ENCODE measurements at regions not wholly inside any gene's neighbourhood (a gene's known extent, or its start where the extent isn't known, plus 50 kb on each side); places are given as distances from the start of the nearest gene placed in this dataset.

DNA sequence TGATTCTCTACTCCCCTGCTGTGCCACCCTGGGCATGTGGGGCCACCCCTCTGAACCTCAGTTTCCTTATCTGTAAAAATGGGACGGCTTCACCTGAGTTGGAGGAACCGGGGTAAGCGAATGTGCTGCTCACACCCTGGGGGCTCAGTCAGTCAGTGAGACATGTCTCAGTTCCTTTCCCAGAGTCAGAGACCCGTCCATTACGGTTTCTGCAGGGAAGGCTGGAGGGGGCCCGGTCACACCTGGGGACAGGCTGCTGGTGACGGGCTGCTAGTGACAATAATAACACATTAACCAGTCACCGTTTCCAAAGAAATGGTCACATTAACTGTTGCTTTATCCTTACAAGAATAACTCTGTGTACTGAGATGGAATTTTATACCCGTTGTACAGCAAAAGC is 282.4 kb downstream of the NSG2 start:
- Mint-ChIP-seq H3K4me1 (no peaks in the 10 kb centered on the region), H3K36me3 (ENCODE audit: low read depth) (no peaks in the 10 kb centered on the region), H3K9me3 (no peaks in the 10 kb centered on the region), H3K27ac (no peak overlapping the region), H3K4me3 (no peak overlapping the region), H3K27me3 (ENCODE audit: low read depth) (peaks cover 66% of the 10 kb centered on the region)
- TF ChIP-seq, protein P1, sequence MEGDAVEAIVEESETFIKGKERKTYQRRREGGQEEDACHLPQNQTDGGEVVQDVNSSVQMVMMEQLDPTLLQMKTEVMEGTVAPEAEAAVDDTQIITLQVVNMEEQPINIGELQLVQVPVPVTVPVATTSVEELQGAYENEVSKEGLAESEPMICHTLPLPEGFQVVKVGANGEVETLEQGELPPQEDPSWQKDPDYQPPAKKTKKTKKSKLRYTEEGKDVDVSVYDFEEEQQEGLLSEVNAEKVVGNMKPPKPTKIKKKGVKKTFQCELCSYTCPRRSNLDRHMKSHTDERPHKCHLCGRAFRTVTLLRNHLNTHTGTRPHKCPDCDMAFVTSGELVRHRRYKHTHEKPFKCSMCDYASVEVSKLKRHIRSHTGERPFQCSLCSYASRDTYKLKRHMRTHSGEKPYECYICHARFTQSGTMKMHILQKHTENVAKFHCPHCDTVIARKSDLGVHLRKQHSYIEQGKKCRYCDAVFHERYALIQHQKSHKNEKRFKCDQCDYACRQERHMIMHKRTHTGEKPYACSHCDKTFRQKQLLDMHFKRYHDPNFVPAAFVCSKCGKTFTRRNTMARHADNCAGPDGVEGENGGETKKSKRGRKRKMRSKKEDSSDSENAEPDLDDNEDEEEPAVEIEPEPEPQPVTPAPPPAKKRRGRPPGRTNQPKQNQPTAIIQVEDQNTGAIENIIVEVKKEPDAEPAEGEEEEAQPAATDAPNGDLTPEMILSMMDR (IDR thresholded peaks at IDR 0.05; ENCODE audit: unreplicated experiment in 3 of 3) = no peak

DNA sequence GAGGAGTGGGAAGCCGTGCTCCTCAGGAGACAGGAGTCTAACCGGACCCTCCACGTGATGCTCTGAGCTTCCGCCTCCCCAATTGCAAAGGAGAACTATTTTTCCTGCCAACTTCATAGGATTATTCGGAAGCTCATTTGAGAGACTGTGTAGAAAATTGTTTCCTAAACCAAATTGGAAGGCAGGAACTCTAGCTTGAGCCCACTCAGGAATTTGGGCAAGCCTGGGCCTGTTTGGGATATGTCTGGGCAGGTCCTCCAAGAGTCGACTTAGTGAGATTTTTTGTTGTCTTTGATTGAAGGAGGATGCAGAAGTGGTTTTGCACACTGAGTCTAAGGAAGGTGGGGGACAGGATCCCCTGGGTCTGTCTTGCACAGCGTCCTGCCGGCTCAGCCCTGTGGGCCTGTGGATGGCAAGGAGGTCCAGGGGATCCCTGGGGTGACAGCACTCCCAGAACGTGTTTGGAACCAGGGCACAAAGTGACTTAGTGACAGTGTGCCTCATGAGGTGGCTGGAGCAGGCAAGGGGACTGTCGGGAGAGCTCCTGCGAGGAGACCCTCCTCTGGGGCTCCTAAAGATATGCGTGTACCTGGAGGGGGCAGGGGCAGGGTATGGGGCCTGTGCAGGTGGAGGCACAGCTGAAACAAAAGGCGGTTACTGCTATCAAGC is 283.3 kb downstream of the NSG2 start:
- Mint-ChIP-seq H3K4me3 (no peak overlapping the region), H3K36me3 (ENCODE audit: low read depth) (no peaks in the 10 kb centered on the region), H3K27ac (no peak overlapping the region), H3K9me3 (no peaks in the 10 kb centered on the region), H3K27me3 (ENCODE audit: low read depth) (peaks cover 65% of the 10 kb centered on the region), H3K4me1 (no peaks in the 10 kb centered on the region)
- TF ChIP-seq, protein P1 (IDR thresholded peaks at IDR 0.05; ENCODE audit: unreplicated experiment in 3 of 3) = no peak

DNA sequence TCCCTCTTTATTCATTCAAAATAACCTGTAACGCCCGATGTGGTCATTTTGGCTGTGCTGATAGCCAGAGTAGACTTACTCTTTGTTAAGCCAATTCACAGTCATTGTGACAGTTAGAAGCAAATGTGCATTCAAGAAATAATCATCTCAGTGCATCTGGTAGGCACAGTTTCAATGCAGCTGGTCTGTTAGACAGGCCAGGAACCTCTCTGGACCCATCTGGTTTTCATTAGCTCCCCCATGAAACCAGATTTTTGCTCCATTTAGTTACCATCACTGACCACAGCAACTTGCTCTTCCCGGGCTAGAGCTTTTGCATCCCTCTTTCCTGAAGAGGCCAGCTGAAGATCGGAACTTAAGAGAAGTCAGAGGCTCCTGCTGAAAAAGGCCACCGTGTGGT is 284.2 kb downstream of the NSG2 start:
- TF ChIP-seq, protein P1 (IDR thresholded peaks at IDR 0.05; ENCODE audit: unreplicated experiment in 3 of 3) = no peak
- no peaks in the 10 kb centered on the region for H3K4me1 Mint-ChIP-seq
- no peaks in the 10 kb centered on the region for H3K9me3 Mint-ChIP-seq
- H3K27me3 Mint-ChIP-seq (ENCODE audit: low read depth) = peaks cover 56% of the 10 kb centered on the region
- no peak overlapping the region for H3K27ac Mint-ChIP-seq
- H3K4me3 Mint-ChIP-seq = no peak overlapping the region
- no peaks in the 10 kb centered on the region for H3K36me3 Mint-ChIP-seq (ENCODE audit: low read depth)

DNA sequence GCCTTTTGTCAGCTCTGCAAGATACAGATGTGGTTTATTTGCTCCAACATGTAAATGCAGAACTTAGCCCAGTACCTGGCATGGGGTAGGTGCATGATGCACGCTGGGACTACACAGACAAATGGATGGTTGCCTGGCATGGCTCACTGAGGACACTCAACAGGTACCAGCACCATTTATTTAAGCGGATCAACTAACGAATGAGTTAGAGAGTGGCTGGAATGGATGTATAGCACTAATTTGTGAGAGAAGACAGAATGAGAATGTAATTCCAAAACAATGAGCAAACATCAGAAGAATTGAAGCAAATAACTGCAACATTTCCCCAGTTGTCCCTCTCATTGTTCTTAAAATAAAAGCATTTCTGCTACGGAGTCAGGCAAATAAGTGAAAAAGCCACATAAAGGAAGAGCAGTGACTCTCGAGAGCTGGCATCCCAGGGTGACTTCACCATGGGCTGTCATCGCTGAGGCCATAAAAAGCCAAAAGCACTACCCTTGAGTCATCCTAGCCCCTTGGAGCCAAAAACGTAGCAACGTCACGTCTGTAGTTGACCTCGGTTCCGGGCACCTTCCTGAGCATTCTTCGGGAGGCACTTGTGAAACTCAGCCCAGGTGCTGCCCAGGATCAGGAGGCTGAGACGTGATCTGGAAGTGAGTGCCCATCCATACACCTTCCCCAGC is 290.3 kb downstream of the NSG2 start:
- Mint-ChIP-seq H3K27ac (no peak overlapping the region), H3K4me1 (peaks cover 10% of the 10 kb centered on the region), H3K27me3 (ENCODE audit: low read depth) (peaks cover 50% of the 10 kb centered on the region), H3K4me3 (no peak overlapping the region), H3K36me3 (ENCODE audit: low read depth) (no peaks in the 10 kb centered on the region), H3K9me3 (no peaks in the 10 kb centered on the region)
- TF ChIP-seq, protein P1 (IDR thresholded peaks at IDR 0.05; ENCODE audit: unreplicated experiment in 3 of 3) = no peak

DNA sequence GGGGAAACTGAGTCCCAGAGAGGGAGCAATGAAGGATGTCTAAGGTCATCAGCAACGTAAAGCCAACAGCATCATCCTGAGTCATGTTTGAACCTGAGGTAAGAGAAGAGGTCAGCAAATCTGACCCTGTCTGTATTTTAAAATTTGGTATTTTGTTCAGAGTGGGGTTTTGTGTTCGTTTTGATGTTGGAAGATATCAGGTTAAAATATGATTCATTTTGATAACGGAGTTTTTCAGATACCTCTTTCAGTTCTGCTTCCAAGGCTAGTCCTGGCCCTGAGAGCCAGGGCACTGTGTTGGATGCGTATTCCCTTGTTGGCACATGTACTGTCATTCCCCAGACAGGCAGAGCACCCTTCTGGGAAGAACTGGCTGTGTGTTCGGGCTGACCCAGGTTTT is 291.0 kb downstream of the NSG2 start:
- peaks cover 10% of the 10 kb centered on the region for H3K4me1 Mint-ChIP-seq
- H3K27me3 Mint-ChIP-seq (ENCODE audit: low read depth) = peaks cover 45% of the 10 kb centered on the region
- no peaks in the 10 kb centered on the region for H3K9me3 Mint-ChIP-seq
- no peaks in the 10 kb centered on the region for H3K36me3 Mint-ChIP-seq (ENCODE audit: low read depth)
- H3K27ac Mint-ChIP-seq = no peak overlapping the region
- no peak overlapping the region for H3K4me3 Mint-ChIP-seq
- TF ChIP-seq, protein P1 (IDR thresholded peaks at IDR 0.05; ENCODE audit: unreplicated experiment in 3 of 3) = no peak

Measured in nephron (organoid).